K562 (cell line): ENCODE measurements at regions not wholly inside any gene's neighbourhood (a gene's known extent, or its start where the extent isn't known, plus 50 kb on each side); places are given as distances from the start of the nearest gene placed in this dataset.

Experiments
- ATAC-seq: fragments of 200-7000 bp; cut with Tn5 transposase; 3 replicates; pipeline ENCODE4 v1.9.1; 2020; ENCODE audit warnings: moderate library complexity
- BruUV-seq: library from RNA; stranded (reverse); fragments of 400-500 nt; replicated peaks from 2 replicates; lab custom pipeline; 2021; lab: Mats Ljungman, UMichigan
- CTCF ChIA-PET: fragments of 300-600 bp; formaldehyde crosslinking; extraction: SDS; loops from one replicate; lab custom pipeline; 2021; ENCODE audit warnings: low intra/inter-chr PET ratio; lab: Yijun Ruan, JAX
- POLR2A ChIA-PET: fragments of 300-600, 350-650 bp; sonication (Branson Sonifier 250); formaldehyde crosslinking; extraction: SDS; loops from one replicate; lab custom pipeline; 2021; ENCODE audit warnings: antibody characterized with exemption, inconsistent platforms; lab: Yijun Ruan, JAX
- DNase-seq, 4 experiments: peaks; one replicate each; pipeline versions ENCODE4 v3.0.0 to v3.0.0-alpha.2; 2011 to 2018; ENCODE audit warnings: low spot score in 3 of 4, mixed read lengths in 3 of 4; ENCODE audit errors: extremely low read depth in 1 of 4
- FAIRE-seq: peaks from 2 replicates; lab custom pipeline; 2011; peaks lifted over from hg19 to GRCh38; lab: Jason Lieb, UNC
- H2AFZ ChIP-seq: 2 replicates; pipeline ENCODE4 v1.6.0; 2011; ENCODE audit warnings: low read depth, low read length, control low read depth, inconsistent platforms
- H3K27ac ChIP-seq: fragments of 200-600 bp; 3 replicates; pipeline ENCODE4 v1.8.0; 2011; ENCODE audit warnings: low read depth, mild to moderate bottlenecking, control low read depth, inconsistent platforms, low read length, moderate library complexity, mixed read lengths; ENCODE audit errors: extremely low read depth
- H3K27me3 ChIP-seq, 2 experiments: fragments of 300-600 bp in 1 of 2; 2 replicates in 1 of 2; 3 replicates in 1 of 2; pipeline versions ENCODE4 v1.6.0 to v1.8.0; 2011; ENCODE audit warnings: inconsistent platforms in 2 of 2, low read length in 2 of 2, mild to moderate bottlenecking in 1 of 2, mixed read lengths in 1 of 2, moderate library complexity in 1 of 2; ENCODE audit not compliant: control insufficient read depth in 2 of 2, insufficient read depth in 2 of 2
- H3K36me3 ChIP-seq: fragments of 300-600 bp; 3 replicates; pipeline ENCODE4 v1.8.0; 2011; ENCODE audit warnings: mild to moderate bottlenecking, low read length, inconsistent platforms; ENCODE audit not compliant: control insufficient read depth, insufficient read depth
- H3K4me1 ChIP-seq, 2 experiments: fragments of 200-600 bp in 1 of 2; replicated peaks in 1 of 2; 2 replicates in 1 of 2; 3 replicates in 1 of 2; pipeline versions ENCODE4 v1.5.1 to v1.8.0; 2011; ENCODE audit warnings: inconsistent platforms in 2 of 2, low read length in 2 of 2, mild to moderate bottlenecking in 1 of 2, mixed read lengths in 1 of 2, moderate library complexity in 1 of 2; ENCODE audit not compliant: control insufficient read depth in 2 of 2, insufficient read depth in 2 of 2
- H3K4me2 ChIP-seq: 2 replicates; pipeline ENCODE4 v1.6.1; 2011; ENCODE audit warnings: low read length, control low read depth, inconsistent platforms, mixed read lengths; ENCODE audit not compliant: insufficient read depth
- H3K4me3 ChIP-seq: fragments of 200-600 bp; sonication (generic), shearing (Covaris generic); 2 replicates; pipeline ENCODE4 v1.5.1; 2016; ENCODE audit warnings: control low read depth, inconsistent platforms
- H3K79me2 ChIP-seq: fragments of 200-600 bp; 3 replicates; pipeline ENCODE4 v1.8.0; 2011; ENCODE audit warnings: low read length, inconsistent platforms; ENCODE audit not compliant: control insufficient read depth, insufficient read depth
- H3K9ac ChIP-seq, 2 experiments: 2 replicates each; pipeline versions ENCODE4 v1.6.0 to v1.6.1; 2011; ENCODE audit warnings: low read depth in 2 of 2, low read length in 2 of 2, control low read depth in 1 of 2, inconsistent platforms in 1 of 2, mild to moderate bottlenecking in 1 of 2, mixed read lengths in 1 of 2; ENCODE audit not compliant: insufficient read depth in 1 of 2
- H3K9me1 ChIP-seq: one replicate; pipeline ENCODE4 v1.6.0; 2011; ENCODE audit warnings: inconsistent platforms, mild to moderate bottlenecking, low read length, moderate library complexity; ENCODE audit not compliant: control insufficient read depth, insufficient read depth
- H3K9me3 ChIP-seq: replicated peaks from 2 replicates; pipeline ENCODE4 v1.5.1; 2011; ENCODE audit warnings: low read depth, low read length, inconsistent platforms; ENCODE audit not compliant: control insufficient read depth, insufficient read depth
- H4K20me1 ChIP-seq: replicated peaks from 2 replicates; pipeline ENCODE4 v1.6.1; 2011; ENCODE audit warnings: low read length, inconsistent platforms, mixed read lengths; ENCODE audit not compliant: control insufficient read depth, insufficient read depth
- CBFB ChIP-seq: sonication (generic); formaldehyde crosslinking; IDR thresholded peaks from 2 replicates; pipeline ENCODE4 v1.4.0; 2020; ENCODE audit warnings: mild to moderate bottlenecking, missing genetic modification reagents
- CBX5 ChIP-seq: IDR thresholded peaks from 2 replicates; pipeline ENCODE4 v1.6.1; 2014; ENCODE audit warnings: low read depth, borderline replicate concordance
- E2F3 ChIP-seq: fragments of 250-450 bp; sonication (Bioruptor Pico); IDR thresholded peaks from 2 replicates; pipeline ENCODE4 v1.4.0; 2020; ENCODE audit warnings: mild to moderate bottlenecking
- ETV5 ChIP-seq: sonication (generic); formaldehyde crosslinking; IDR thresholded peaks from 2 replicates; pipeline ENCODE4 v1.4.0; 2020; ENCODE audit warnings: low read depth, mild to moderate bottlenecking, missing genetic modification reagents
- KHSRP ChIP-seq: fragments of 450-650 bp; IDR thresholded peaks from 2 replicates; pipeline ENCODE4 v1.6.1; 2017
- NR2F6 ChIP-seq: fragments of 450-650 bp; formaldehyde crosslinking; IDR thresholded peaks from 2 replicates; pipeline ENCODE4 v1.4.0; 2020; ENCODE audit warnings: mild to moderate bottlenecking
- WGBS: fragments of 100-300 bp; shearing (Covaris generic); methylation state at CpG from one replicate; pipeline ENCODE4 v1.1.6; 2016; ENCODE audit warnings: low coverage, mixed read lengths; ENCODE audit not compliant: insufficient coverage; ENCODE audit errors: missing lambda C conversion rate; 5-methylcytosine and 5-hydroxymethylcytosine counted together
- in situ Hi-C: fragments of 300-500 bp; cut with MboI; formaldehyde crosslinking; loops from 4 replicates; pipeline ENCODE4 v1.15.0; 2018; ENCODE audit warnings: inconsistent platforms, mixed read lengths
- intact Hi-C: fragments of 100-400 bp; cut with micrococcal nuclease; formaldehyde crosslinking; loops from 2 replicates; pipeline ENCODE4 v1.14.2; 2022
- TF ChIP-seq, protein P1 (sequence below): fragments of 200-800 bp; sonication (Bioruptor generic); IDR thresholded peaks from 2 replicates; pipeline ENCODE4 v1.6.1; 2017; ENCODE audit warnings: missing genetic modification characterization, missing compliant biosample characterization
- TF ChIP-seq, protein P2 (sequence below): fragments of 450-650 bp; formaldehyde crosslinking; IDR thresholded peaks from 2 replicates; pipeline ENCODE4 v1.4.0; 2022; ENCODE audit warnings: mild to moderate bottlenecking, moderate library complexity
- TF ChIP-seq, protein P3 (sequence below): fragments of 450-650 bp; formaldehyde crosslinking; IDR thresholded peaks from 2 replicates; pipeline ENCODE4 v1.4.0; 2020; ENCODE audit warnings: mild to moderate bottlenecking, moderate library complexity
- TF ChIP-seq, protein P4 (sequence below): fragments of 450-650 bp; formaldehyde crosslinking; IDR thresholded peaks from 2 replicates; pipeline ENCODE4 v1.4.0; 2022; ENCODE audit warnings: missing genetic modification characterization

DNA sequence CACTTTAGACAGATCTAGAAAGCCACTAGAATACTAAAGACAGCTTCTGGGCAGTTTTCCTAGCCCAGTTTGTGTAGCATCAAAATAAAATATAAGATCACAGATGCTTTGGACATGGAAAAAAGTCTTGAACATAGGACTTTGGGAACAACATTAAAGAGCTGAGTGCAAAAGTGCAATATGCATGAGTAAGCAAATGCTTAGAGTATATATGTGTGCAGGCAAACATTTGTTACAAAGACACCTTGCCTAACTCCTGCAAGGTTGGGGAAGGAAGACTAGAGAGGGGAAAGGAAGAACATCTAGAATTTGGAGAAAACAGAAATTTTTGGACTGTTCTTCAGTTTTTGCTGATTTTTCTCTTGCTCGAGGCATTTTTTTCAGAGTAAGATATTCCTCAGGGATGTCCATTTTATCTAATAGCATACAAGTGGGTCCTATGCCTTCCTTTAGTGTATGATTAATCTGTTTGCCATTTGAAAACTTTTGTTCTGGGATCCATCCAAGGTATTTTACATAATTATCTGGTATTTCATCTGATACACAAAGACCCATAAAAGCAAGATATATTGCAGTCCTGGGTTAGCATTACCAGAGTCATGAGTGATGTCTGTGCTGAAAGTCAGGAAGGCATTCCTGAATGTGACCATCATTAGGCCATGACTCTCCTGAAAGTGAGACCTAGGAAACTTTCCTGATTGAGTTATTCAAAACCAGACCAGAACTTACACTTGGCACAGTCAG lies 142.0 kb upstream of the RGMB start (continued):
- TF ChIP-seq, protein P1, sequence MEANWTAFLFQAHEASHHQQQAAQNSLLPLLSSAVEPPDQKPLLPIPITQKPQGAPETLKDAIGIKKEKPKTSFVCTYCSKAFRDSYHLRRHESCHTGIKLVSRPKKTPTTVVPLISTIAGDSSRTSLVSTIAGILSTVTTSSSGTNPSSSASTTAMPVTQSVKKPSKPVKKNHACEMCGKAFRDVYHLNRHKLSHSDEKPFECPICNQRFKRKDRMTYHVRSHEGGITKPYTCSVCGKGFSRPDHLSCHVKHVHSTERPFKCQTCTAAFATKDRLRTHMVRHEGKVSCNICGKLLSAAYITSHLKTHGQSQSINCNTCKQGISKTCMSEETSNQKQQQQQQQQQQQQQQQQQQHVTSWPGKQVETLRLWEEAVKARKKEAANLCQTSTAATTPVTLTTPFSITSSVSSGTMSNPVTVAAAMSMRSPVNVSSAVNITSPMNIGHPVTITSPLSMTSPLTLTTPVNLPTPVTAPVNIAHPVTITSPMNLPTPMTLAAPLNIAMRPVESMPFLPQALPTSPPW = no peak

DNA sequence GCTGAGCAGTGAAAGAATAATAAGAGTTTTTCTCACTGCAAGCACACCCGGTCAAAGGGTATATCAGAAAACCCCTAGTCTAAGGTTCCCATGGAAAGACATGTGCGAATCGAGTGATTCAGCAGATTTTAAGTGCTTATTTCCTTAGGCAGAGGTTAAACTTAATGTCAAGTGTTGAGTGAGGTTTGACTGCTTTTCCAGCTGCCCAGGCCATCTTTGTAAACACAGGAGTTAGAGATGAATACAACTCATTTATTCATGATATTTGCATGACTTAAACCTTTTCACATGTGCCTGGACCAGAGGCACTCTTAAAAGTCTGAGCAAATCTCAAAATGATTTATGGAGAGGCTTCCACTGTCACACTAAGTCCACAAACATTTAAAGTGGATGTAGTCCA lies 137.8 kb upstream of the RGMB start:
- TF ChIP-seq, protein P2, sequence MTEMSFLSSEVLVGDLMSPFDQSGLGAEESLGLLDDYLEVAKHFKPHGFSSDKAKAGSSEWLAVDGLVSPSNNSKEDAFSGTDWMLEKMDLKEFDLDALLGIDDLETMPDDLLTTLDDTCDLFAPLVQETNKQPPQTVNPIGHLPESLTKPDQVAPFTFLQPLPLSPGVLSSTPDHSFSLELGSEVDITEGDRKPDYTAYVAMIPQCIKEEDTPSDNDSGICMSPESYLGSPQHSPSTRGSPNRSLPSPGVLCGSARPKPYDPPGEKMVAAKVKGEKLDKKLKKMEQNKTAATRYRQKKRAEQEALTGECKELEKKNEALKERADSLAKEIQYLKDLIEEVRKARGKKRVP (CRISPR knock-in tag) = no peak
- TF ChIP-seq, protein P3, sequence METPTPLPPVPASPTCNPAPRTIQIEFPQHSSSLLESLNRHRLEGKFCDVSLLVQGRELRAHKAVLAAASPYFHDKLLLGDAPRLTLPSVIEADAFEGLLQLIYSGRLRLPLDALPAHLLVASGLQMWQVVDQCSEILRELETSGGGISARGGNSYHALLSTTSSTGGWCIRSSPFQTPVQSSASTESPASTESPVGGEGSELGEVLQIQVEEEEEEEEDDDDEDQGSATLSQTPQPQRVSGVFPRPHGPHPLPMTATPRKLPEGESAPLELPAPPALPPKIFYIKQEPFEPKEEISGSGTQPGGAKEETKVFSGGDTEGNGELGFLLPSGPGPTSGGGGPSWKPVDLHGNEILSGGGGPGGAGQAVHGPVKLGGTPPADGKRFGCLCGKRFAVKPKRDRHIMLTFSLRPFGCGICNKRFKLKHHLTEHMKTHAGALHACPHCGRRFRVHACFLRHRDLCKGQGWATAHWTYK (CRISPR knock-in tag) = no peak
- no peak for TF ChIP-seq CBFB (CRISPR knock-in tag)
- TF ChIP-seq ETV5 = no peak
- TF ChIP-seq, protein P4, sequence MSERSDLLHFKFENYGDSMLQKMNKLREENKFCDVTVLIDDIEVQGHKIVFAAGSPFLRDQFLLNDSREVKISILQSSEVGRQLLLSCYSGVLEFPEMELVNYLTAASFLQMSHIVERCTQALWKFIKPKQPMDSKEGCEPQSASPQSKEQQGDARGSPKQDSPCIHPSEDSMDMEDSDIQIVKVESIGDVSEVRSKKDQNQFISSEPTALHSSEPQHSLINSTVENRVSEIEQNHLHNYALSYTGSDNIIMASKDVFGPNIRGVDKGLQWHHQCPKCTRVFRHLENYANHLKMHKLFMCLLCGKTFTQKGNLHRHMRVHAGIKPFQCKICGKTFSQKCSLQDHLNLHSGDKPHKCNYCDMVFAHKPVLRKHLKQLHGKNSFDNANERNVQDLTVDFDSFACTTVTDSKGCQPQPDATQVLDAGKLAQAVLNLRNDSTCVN (CRISPR knock-in tag) = no peak
- TF ChIP-seq KHSRP = no peak
- TF ChIP-seq E2F3 (CRISPR knock-in tag) = no peak
- TF ChIP-seq NR2F6 = no peak
- no peak for TF ChIP-seq CBX5
- Histone ChIP-seq H3K9me3 (no peaks in the 10 kb centered on the region), H3K4me1 (no peaks in the 10 kb centered on the region), H3K4me2 (no peak overlapping the region), H3K9me1 (no peaks in the 10 kb centered on the region), H3K79me2 (no peaks in the 10 kb centered on the region), H2AFZ (no peak overlapping the region), H3K4me3 (no peak overlapping the region), H3K27me3 (no peaks in the 10 kb centered on the region), H3K9ac (no peak overlapping the region), H3K27ac (no peak overlapping the region), H4K20me1 (no peaks in the 10 kb centered on the region), H3K36me3 (no peaks in the 10 kb centered on the region)
- intact Hi-C loops (no loop called here), in situ Hi-C loops (no loop called here)
- ATAC-seq (no peak), FAIRE-seq (no peak), DNase-seq (no peak)
- BruUV-seq = no TSS peak
- ChIA-PET POLR2A (no interaction called here), CTCF (no interaction called here)
- 2% methylated on average over 3 of the region's 3 CpGs for WGBS
